ENCODE measurements at regions not wholly inside any gene's neighbourhood (a gene's known extent, or its start where the extent isn't known, plus 50 kb on each side); places are given as distances from the start of the nearest gene placed in this dataset.

- TF ChIP-seq EP300 (IDR thresholded peaks at IDR 0.05) (no peak), CTCF (IDR thresholded peaks at IDR 0.05) (no peak), POLR2A (IDR thresholded peaks at IDR 0.05) (no peak)
- DNase-seq (ENCODE audit: low spot score in 2 of 2), result no peak
- Histone ChIP-seq H3K36me3 (no peaks in the 10 kb centered on the region), H3K27me3 (no peaks in the 10 kb centered on the region), H3K27ac (no peak overlapping the region), H3K4me1 (no peaks in the 10 kb centered on the region), H3K9me3 (no peaks in the 10 kb centered on the region), H3K4me3 (no peak overlapping the region)
- WGBS, 2 donors, result 78 to 88% methylated on average over 1 of the region's 1 CpG
These were observed 646.2 kb downstream of the TRAM1L1 start for GRCh38 chr4:116438981-116439729.

GRCh38 chr4:116438417-116438816 is 647.0 kb downstream of the TRAM1L1 start:
- no peaks in the 10 kb centered on the region for H3K9me3 ChIP-seq
- no peak overlapping the region for H3K27ac ChIP-seq
- H3K4me1 ChIP-seq, result no peaks in the 10 kb centered on the region
- H3K36me3 ChIP-seq, result no peaks in the 10 kb centered on the region
- no peak overlapping the region for H3K4me3 ChIP-seq
- TF ChIP-seq CTCF (IDR thresholded peaks at IDR 0.05), result no peak
- no peak for TF ChIP-seq POLR2A (IDR thresholded peaks at IDR 0.05)
- TF ChIP-seq EP300 (IDR thresholded peaks at IDR 0.05), result no peak
- DNase-seq (ENCODE audit: low spot score in 2 of 2), result no peak
- WGBS, 2 donors, result 29 to 44% methylated on average over 2 of the region's 2 CpGs
- no peaks in the 10 kb centered on the region for H3K27me3 ChIP-seq

GRCh38 chr4:116427666-116428065 is 657.7 kb downstream of the TRAM1L1 start:
- TF ChIP-seq POLR2A (IDR thresholded peaks at IDR 0.05) (no peak), EP300 (IDR thresholded peaks at IDR 0.05) (no peak), CTCF (IDR thresholded peaks at IDR 0.05) (no peak)
- Histone ChIP-seq H3K9me3 (peaks cover 0 to 26% (median 4%) of the 10 kb centered on the region in 4 donors), H3K27ac (no peak overlapping the region), H3K27me3 (no peaks in the 10 kb centered on the region), H3K4me3 (no peak overlapping the region), H3K4me1 (no peaks in the 10 kb centered on the region), H3K36me3 (no peaks in the 10 kb centered on the region)
- WGBS, 2 donors, result 71 to 85% methylated on average over 1 of the region's 1 CpG
- no peak for DNase-seq (ENCODE audit: low spot score in 2 of 2)

- Histone ChIP-seq H3K27ac (no peak overlapping the region), H3K9me3 (peaks cover 0 to 4% (median 0%) of the 10 kb centered on the region in 4 donors), H3K4me1 (no peaks in the 10 kb centered on the region), H3K27me3 (no peaks in the 10 kb centered on the region), H3K36me3 (no peaks in the 10 kb centered on the region), H3K4me3 (no peak overlapping the region)
- WGBS, 2 donors, result 78 to 82% methylated on average over 2 of the region's 2 CpGs
- DNase-seq (ENCODE audit: low spot score in 2 of 2), result no peak
- TF ChIP-seq POLR2A (IDR thresholded peaks at IDR 0.05), result no peak
- TF ChIP-seq EP300 (IDR thresholded peaks at IDR 0.05), result no peak
- TF ChIP-seq CTCF (IDR thresholded peaks at IDR 0.05), result no peak
These were observed 672.2 kb downstream of the TRAM1L1 start for GRCh38 chr4:116413222-116413621.

- no peak for DNase-seq (ENCODE audit: low spot score in 2 of 2)
- WGBS, 2 donors, result 66 to 71% methylated on average over 4 of the region's 4 CpGs
- H3K4me3 ChIP-seq, result no peak overlapping the region
- no peaks in the 10 kb centered on the region for H3K27me3 ChIP-seq
- no peaks in the 10 kb centered on the region for H3K36me3 ChIP-seq
- H3K27ac ChIP-seq, result no peak overlapping the region
- no peaks in the 10 kb centered on the region for H3K9me3 ChIP-seq
- no peak for TF ChIP-seq CTCF (IDR thresholded peaks at IDR 0.05)
- TF ChIP-seq EP300 (IDR thresholded peaks at IDR 0.05), result no peak
- TF ChIP-seq POLR2A (IDR thresholded peaks at IDR 0.05), result no peak
- H3K4me1 ChIP-seq, result no peaks in the 10 kb centered on the region
These were observed 684.1 kb downstream of the TRAM1L1 start for GRCh38 chr4:116401293-116401692.

Data from tibial nerve (tissue), 4 donors.